GM12878 (cell line): ENCODE measurements at regions not wholly inside any gene's neighbourhood (a gene's known extent, or its start where the extent isn't known, plus 50 kb on each side); places are given as distances from the start of the nearest gene placed in this dataset.

Experiments used
- ATAC-seq: fragments of 200-7000 bp; cut with Tn5 transposase; 3 replicates; pipeline ENCODE4 v1.9.1; 2020; ENCODE audit warnings: mild to moderate bottlenecking, moderate library complexity
- BruUV-seq: library from RNA; stranded (reverse); fragments of 400-500 nt; replicated peaks from 2 replicates; lab custom pipeline; 2021; lab: Mats Ljungman, UMichigan
- CTCF ChIA-PET: fragments of 300-600 bp; sonication (Branson Sonifier 250); formaldehyde crosslinking; extraction: SDS; loops from one replicate; lab custom pipeline; 2021; ENCODE audit warnings: inconsistent platforms; lab: Yijun Ruan, JAX
- POLR2A ChIA-PET: fragments of 350-600 bp; formaldehyde crosslinking; extraction: SDS; loops from one replicate; lab custom pipeline; 2021; ENCODE audit warnings: inconsistent platforms; lab: Charles Lee
- RAD21 ChIA-PET: fragments of 300-600 bp; sonication (Branson Sonifier 250); formaldehyde crosslinking; loops from one replicate; lab custom pipeline; 2023; ENCODE audit warnings: antibody characterized with exemption; ENCODE audit not compliant: unreplicated experiment; lab: Charles Lee
- SMC1A ChIA-PET: fragments of 300-600 bp; sonication (Branson Sonifier 250); formaldehyde crosslinking; loops from one replicate; lab custom pipeline; 2023; ENCODE audit not compliant: unreplicated experiment, uncharacterized antibody; lab: Charles Lee
- DNase-seq: peaks from one replicate; pipeline ENCODE4 v3.0.0-alpha.2; 2011; ENCODE audit warnings: low read depth, low spot score
- FAIRE-seq: peaks from 3 replicates; lab custom pipeline; 2011; peaks lifted over from hg19 to GRCh38; lab: Jason Lieb, UNC
- H2AFZ ChIP-seq: 2 replicates; pipeline ENCODE4 v1.6.0; 2011; ENCODE audit warnings: low read depth, low read length, control low read depth; ENCODE audit not compliant: control insufficient read depth
- H3K27ac ChIP-seq: 2 replicates; pipeline ENCODE4 v1.5.1; 2011; ENCODE audit warnings: control low read depth; ENCODE audit not compliant: control insufficient read depth, insufficient read depth
- H3K27me3 ChIP-seq, 2 experiments: replicated peaks in 1 of 2; 2 replicates each; pipeline versions ENCODE4 v1.6.0 to v1.6.1; 2011; ENCODE audit warnings: low read length in 1 of 2; ENCODE audit not compliant: control insufficient read depth in 2 of 2, insufficient read depth in 2 of 2
- H3K36me3 ChIP-seq, 2 experiments: 2 replicates each; pipeline ENCODE4 v1.5.1; 2011; ENCODE audit warnings: low read length in 1 of 2; ENCODE audit not compliant: control insufficient read depth in 2 of 2, insufficient read depth in 2 of 2
- H3K4me1 ChIP-seq: 2 replicates; pipeline ENCODE4 v1.6.1; 2011; ENCODE audit warnings: mild to moderate bottlenecking, low read length, moderate library complexity, mixed read lengths; ENCODE audit not compliant: control insufficient read depth, insufficient read depth
- H3K4me2 ChIP-seq: 2 replicates; pipeline ENCODE4 v1.6.0; 2011; ENCODE audit warnings: control low read depth; ENCODE audit not compliant: control insufficient read depth, insufficient read depth
- H3K4me3 ChIP-seq: fragments of 200-600 bp; sonication (generic); 2 replicates; pipeline ENCODE4 v1.5.1; 2016
- H3K79me2 ChIP-seq: 2 replicates; pipeline ENCODE4 v1.6.0; 2011; ENCODE audit warnings: low read length; ENCODE audit not compliant: control insufficient read depth, insufficient read depth
- H3K9ac ChIP-seq: 2 replicates; pipeline ENCODE4 v1.8.0; 2011; ENCODE audit warnings: low read length, control low read depth, mixed read lengths; ENCODE audit not compliant: control insufficient read depth, insufficient read depth
- H3K9me3 ChIP-seq: replicated peaks from 3 replicates; pipeline ENCODE4 v1.5.1; 2011; ENCODE audit warnings: mild to moderate bottlenecking, low read length; ENCODE audit not compliant: control insufficient read depth, insufficient read depth
- H4K20me1 ChIP-seq: 2 replicates; pipeline ENCODE4 v1.6.0; 2011; ENCODE audit not compliant: control insufficient read depth, insufficient read depth
- CHD1 ChIP-seq: IDR thresholded peaks from 2 replicates; pipeline ENCODE4 v1.6.1; 2012; ENCODE audit warnings: low read depth, low read length, improper control_type of control experiment
- ESRRA ChIP-seq: IDR thresholded peaks from 2 replicates; pipeline ENCODE4 v1.6.1; 2012; ENCODE audit warnings: mild to moderate bottlenecking, low read length, improper control_type of control experiment
- HCFC1 ChIP-seq: fragments of 150-350 bp; IDR thresholded peaks from 2 replicates; pipeline ENCODE4 v1.6.1; 2014; ENCODE audit warnings: low read length
- HDAC2 ChIP-seq: fragments of 200-600 bp; sonication (generic); IDR thresholded peaks from 2 replicates; pipeline ENCODE4 v1.6.1; 2017
- MYB ChIP-seq: fragments of 150-350 bp; IDR thresholded peaks from 2 replicates; pipeline ENCODE4 v1.6.1; 2014; ENCODE audit warnings: mild to moderate bottlenecking, low read depth, low read length, borderline replicate concordance
- NR2C2 ChIP-seq: IDR thresholded peaks from 2 replicates; pipeline ENCODE4 v1.6.1; 2011; ENCODE audit warnings: borderline replicate concordance, low read depth; ENCODE audit not compliant: control insufficient read depth, insufficient read length
- RAD21 ChIP-seq: IDR thresholded peaks from 2 replicates; pipeline ENCODE4 v1.6.1; 2011; ENCODE audit warnings: mild to moderate bottlenecking, low read depth, low read length, moderate library complexity; ENCODE audit not compliant: insufficient read depth
- RB1 ChIP-seq: fragments of 450-650 bp; formaldehyde crosslinking; IDR thresholded peaks from 2 replicates; pipeline ENCODE4 v1.6.1; 2017; ENCODE audit warnings: mild to moderate bottlenecking, borderline replicate concordance
- RUNX3 ChIP-seq: IDR thresholded peaks from 2 replicates; pipeline ENCODE4 v1.6.1; 2012; ENCODE audit warnings: low read length, inconsistent platforms
- SPI1 ChIP-seq: IDR thresholded peaks from 2 replicates; pipeline ENCODE4 v1.6.1; 2011; ENCODE audit warnings: low read depth, mild to moderate bottlenecking, low read length, moderate library complexity, borderline replicate concordance; ENCODE audit not compliant: insufficient read depth
- TAF1 ChIP-seq: IDR thresholded peaks from 2 replicates; pipeline ENCODE4 v1.6.1; 2011; ENCODE audit warnings: mild to moderate bottlenecking, low read depth, low read length, borderline replicate concordance
- ZNF274 ChIP-seq: IDR thresholded peaks from one replicate; pipeline ENCODE4 v1.8.0; 2011; ENCODE audit not compliant: insufficient read length, insufficient read depth
- WGBS: methylation state at CpG from one replicate; pipeline ENCODE4 v1.1.6; 2016; ENCODE audit warnings: low lambda C conversion rate; ENCODE audit not compliant: insufficient replicate concordance, insufficient coverage; ENCODE audit errors: missing lambda C conversion rate; 5-methylcytosine and 5-hydroxymethylcytosine counted together
- in situ Hi-C: fragments of 300-500 bp; cut with MboI; formaldehyde crosslinking; loops from 9 replicates; pipeline ENCODE4 v1.14.3; 2018; ENCODE audit warnings: mixed read lengths
- intact Hi-C: fragments of 100-400 bp; cut with micrococcal nuclease; formaldehyde crosslinking; loops from one replicate; pipeline ENCODE4 v1.14.2; 2022; ENCODE audit not compliant: unreplicated experiment
- TF ChIP-seq, protein P1 (sequence below): fragments of 450-650 bp; formaldehyde crosslinking; IDR thresholded peaks from 2 replicates; pipeline ENCODE4 v1.4.0; 2020; ENCODE audit warnings: mild to moderate bottlenecking, moderate library complexity

DNA sequence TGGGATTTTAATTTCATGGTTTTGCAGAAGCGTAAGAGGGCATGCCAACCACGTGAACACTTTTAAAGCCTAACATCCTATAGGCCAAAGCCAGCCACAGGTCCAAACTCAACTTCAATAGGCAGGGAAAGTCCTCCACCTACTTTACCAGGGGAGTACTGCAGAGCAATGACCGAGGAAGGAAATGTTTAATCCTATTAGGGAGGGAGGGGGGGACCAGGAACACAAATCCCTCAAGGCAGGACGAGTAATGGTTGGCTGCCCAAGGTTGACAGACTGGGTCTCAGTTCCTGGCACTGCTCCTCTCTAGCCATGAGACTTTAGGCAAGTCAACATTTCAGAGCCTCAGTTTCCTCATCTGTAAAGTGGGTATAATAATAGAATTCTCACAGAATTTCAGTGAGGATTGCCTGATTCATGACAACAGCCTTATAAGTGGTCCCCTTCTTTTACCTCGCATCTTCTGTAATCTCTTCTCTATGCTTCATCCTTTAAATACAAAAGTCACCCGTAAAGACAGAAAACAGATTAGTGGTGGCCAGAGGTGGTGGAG is 315.8 kb downstream of the HAPSTR1 start:
- no peak for TF ChIP-seq CHD1
- no peak for TF ChIP-seq ZNF274
- TF ChIP-seq RUNX3, result no peak
- TF ChIP-seq SPI1, result no peak
- TF ChIP-seq MYB, result no peak
- no peak for TF ChIP-seq RB1
- TF ChIP-seq NR2C2, result no peak
- no peak for TF ChIP-seq RAD21
- no peak for TF ChIP-seq HDAC2
- no peak for TF ChIP-seq HCFC1
- TF ChIP-seq ESRRA, result no peak
- TF ChIP-seq, protein P1, sequence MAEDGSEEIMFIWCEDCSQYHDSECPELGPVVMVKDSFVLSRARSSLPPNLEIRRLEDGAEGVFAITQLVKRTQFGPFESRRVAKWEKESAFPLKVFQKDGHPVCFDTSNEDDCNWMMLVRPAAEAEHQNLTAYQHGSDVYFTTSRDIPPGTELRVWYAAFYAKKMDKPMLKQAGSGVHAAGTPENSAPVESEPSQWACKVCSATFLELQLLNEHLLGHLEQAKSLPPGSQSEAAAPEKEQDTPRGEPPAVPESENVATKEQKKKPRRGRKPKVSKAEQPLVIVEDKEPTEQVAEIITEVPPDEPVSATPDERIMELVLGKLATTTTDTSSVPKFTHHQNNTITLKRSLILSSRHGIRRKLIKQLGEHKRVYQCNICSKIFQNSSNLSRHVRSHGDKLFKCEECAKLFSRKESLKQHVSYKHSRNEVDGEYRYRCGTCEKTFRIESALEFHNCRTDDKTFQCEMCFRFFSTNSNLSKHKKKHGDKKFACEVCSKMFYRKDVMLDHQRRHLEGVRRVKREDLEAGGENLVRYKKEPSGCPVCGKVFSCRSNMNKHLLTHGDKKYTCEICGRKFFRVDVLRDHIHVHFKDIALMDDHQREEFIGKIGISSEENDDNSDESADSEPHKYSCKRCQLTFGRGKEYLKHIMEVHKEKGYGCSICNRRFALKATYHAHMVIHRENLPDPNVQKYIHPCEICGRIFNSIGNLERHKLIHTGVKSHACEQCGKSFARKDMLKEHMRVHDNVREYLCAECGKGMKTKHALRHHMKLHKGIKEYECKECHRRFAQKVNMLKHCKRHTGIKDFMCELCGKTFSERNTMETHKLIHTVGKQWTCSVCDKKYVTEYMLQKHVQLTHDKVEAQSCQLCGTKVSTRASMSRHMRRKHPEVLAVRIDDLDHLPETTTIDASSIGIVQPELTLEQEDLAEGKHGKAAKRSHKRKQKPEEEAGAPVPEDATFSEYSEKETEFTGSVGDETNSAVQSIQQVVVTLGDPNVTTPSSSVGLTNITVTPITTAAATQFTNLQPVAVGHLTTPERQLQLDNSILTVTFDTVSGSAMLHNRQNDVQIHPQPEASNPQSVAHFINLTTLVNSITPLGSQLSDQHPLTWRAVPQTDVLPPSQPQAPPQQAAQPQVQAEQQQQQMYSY (CRISPR knock-in tag), result no peak
- TF ChIP-seq TAF1, result no peak
- Histone ChIP-seq H3K27me3 (no peaks in the 10 kb centered on the region), H3K4me1 (no peaks in the 10 kb centered on the region), H4K20me1 (no peaks in the 10 kb centered on the region), H3K4me2 (no peak overlapping the region), H3K36me3 (no peaks in the 10 kb centered on the region), H3K9ac (no peak overlapping the region), H2AFZ (no peak overlapping the region), H3K79me2 (no peaks in the 10 kb centered on the region), H3K27ac (no peak overlapping the region), H3K4me3 (no peak overlapping the region), H3K9me3 (no peaks in the 10 kb centered on the region)
- intact Hi-C loops, result no loop called here
- DNase-seq, result no peak
- BruUV-seq, result no TSS peak
- RAD21 ChIA-PET, result no interaction called here
- POLR2A ChIA-PET, result no interaction called here
- in situ Hi-C loops, result no loop called here
- SMC1A ChIA-PET, result no interaction called here
- no peak for FAIRE-seq
- CTCF ChIA-PET, result no interaction called here
- 24% methylated on average over 6 of the region's 6 CpGs for WGBS
- ATAC-seq, result no peak
